Esophagus squamous epithelium (tissue), 4 donors: ENCODE measurements at regions not wholly inside any gene's neighbourhood (a gene's known extent, or its start where the extent isn't known, plus 50 kb on each side); places are given as distances from the start of the nearest gene placed in this dataset.

ENCODE experiments used
- CTCF ChIP-seq, 6 experiments: fragments of 450-650 bp in 4 of 6; fragments of 200-600 bp in 2 of 6; sonication (generic) in 2 of 6; IDR thresholded peaks; one replicate each; pipeline ENCODE4 v1.5.1; 2016 to 2019; ENCODE audit warnings: antibody characterized with exemption in 6 of 6, mild to moderate bottlenecking in 4 of 6, moderate library complexity in 4 of 6
- POLR2A ChIP-seq, 4 donors: fragments of 450-650 bp; IDR thresholded peaks; one replicate each; pipeline ENCODE4 v1.6.1; 2017; ENCODE audit warnings: antibody characterized with exemption in 4 of 4, mild to moderate bottlenecking in 4 of 4, moderate library complexity in 3 of 4

- TF ChIP-seq POLR2A (IDR thresholded peaks at IDR 0.05) (no peak), CTCF (IDR thresholded peaks at IDR 0.05) (no peak)
These were observed 51.3 kb upstream of the EXOC1L start for GRCh38 chr4:55768291-55768690.
